ENCODE measurements at regions not wholly inside any gene's neighbourhood (a gene's known extent, or its start where the extent isn't known, plus 50 kb on each side); places are given as distances from the start of the nearest gene placed in this dataset.

- TF ChIP-seq AFF4 (CRISPR knock-in tag; IDR thresholded peaks at IDR 0.05; ENCODE audit: borderline replicate concordance) = no peak
These were observed 126.8 kb upstream of the DEPDC1 start (continued) for GRCh38 chr1:68623700-68624099.

GRCh38 chr1:68624233-68624632 lies 127.4 kb upstream of the DEPDC1 start:
- POLR2A ChIA-PET = no interaction called here
- DNase-seq (ENCODE audit: low spot score) = no peak
- Mint-ChIP-seq H3K4me3 (no peak overlapping the region), H3K36me3 (peaks cover 33% of the 10 kb centered on the region), H3K9me3 (peaks cover 39% of the 10 kb centered on the region), H3K27ac (no peak overlapping the region), H3K4me1 (peaks cover 6% of the 10 kb centered on the region), H3K27me3 (ENCODE audit: low read depth) (peaks cover 16% of the 10 kb centered on the region; the same call in 1 of the 2 replicates)
- TF ChIP-seq SMAD4 (CRISPR knock-in tag; IDR thresholded peaks at IDR 0.05) (no peak), ZNF121 (CRISPR knock-in tag; IDR thresholded peaks at IDR 0.05) (no peak), CREB1 (CRISPR knock-in tag; IDR thresholded peaks at IDR 0.05) (no peak), CTCF (IDR thresholded peaks at IDR 0.05) (no peak), ZNF416 (CRISPR knock-in tag; IDR thresholded peaks at IDR 0.05) (no peak)
- CTCF ChIA-PET = no interaction called here
- ATAC-seq = peak; percentile 65

- Mint-ChIP-seq H3K4me1 (peaks cover 6% of the 10 kb centered on the region), H3K4me3 (no peak overlapping the region), H3K27ac (no peak overlapping the region), H3K36me3 (peaks cover 19% of the 10 kb centered on the region), H3K27me3 (ENCODE audit: low read depth) (peaks cover 7% of the 10 kb centered on the region; the same call in 1 of the 2 replicates), H3K9me3 (peaks cover 26% of the 10 kb centered on the region)
- ChIA-PET CTCF (interaction anchor here (0.8 kb wide), 1 partner anchor 26 kb away, joined by 3 read pairs; no protein-coding TSS in a partner anchor), POLR2A (no interaction called here)
- DNase-seq (ENCODE audit: low spot score) = no peak
- TF ChIP-seq CREM (CRISPR knock-in tag; IDR thresholded peaks at IDR 0.05) (no peak), ZNF121 (CRISPR knock-in tag; IDR thresholded peaks at IDR 0.05) (no peak), CDX4 (CRISPR knock-in tag; IDR thresholded peaks at IDR 0.05; ENCODE audit: borderline replicate concordance) (no peak)
- no peak for ATAC-seq
These were observed 128.7 kb upstream of the DEPDC1 start for GRCh38 chr1:68625624-68626023.

- no peak overlapping the region for H3K27ac Mint-ChIP-seq
- DNase-seq (ENCODE audit: low spot score) (no peak), ATAC-seq (no peak)
- ChIA-PET POLR2A (no interaction called here), CTCF (no interaction called here)
- H3K27me3 Mint-ChIP-seq (ENCODE audit: low read depth) = no peaks in the 10 kb centered on the region
- H3K36me3 Mint-ChIP-seq = no peaks in the 10 kb centered on the region
- H3K4me3 Mint-ChIP-seq = no peak overlapping the region
- peaks cover 5% of the 10 kb centered on the region for H3K4me1 Mint-ChIP-seq
- H3K9me3 Mint-ChIP-seq = peaks cover 4% of the 10 kb centered on the region
- TF ChIP-seq AR (CRISPR knock-in tag; IDR thresholded peaks at IDR 0.05) (no peak), E2F4 (CRISPR knock-in tag; IDR thresholded peaks at IDR 0.05; ENCODE audit: borderline replicate concordance, low read depth) (no peak), ZNF416 (CRISPR knock-in tag; IDR thresholded peaks at IDR 0.05) (no peak), NFE2L1 (CRISPR knock-in tag; IDR thresholded peaks at IDR 0.05) (no peak), E2F1 (CRISPR knock-in tag; IDR thresholded peaks at IDR 0.05) (no peak), EMX1 (CRISPR knock-in tag; IDR thresholded peaks at IDR 0.05) (no peak), ZNF423 (CRISPR knock-in tag; IDR thresholded peaks at IDR 0.05) (no peak)
These were observed 136.4 kb upstream of the DEPDC1 start for GRCh38 chr1:68633141-68633919.

Data from WTC11 (cell line).